SK-N-SH (cell line): ENCODE measurements at regions not wholly inside any gene's neighbourhood (a gene's known extent, or its start where the extent isn't known, plus 50 kb on each side); places are given as distances from the start of the nearest gene placed in this dataset.

ENCODE experiments used
- CTCF ChIA-PET: fragments of 300-600, 350-600 bp; formaldehyde crosslinking; extraction: SDS; loops from one replicate; lab custom pipeline; 2021; lab: Yijun Ruan, JAX
- POLR2A ChIA-PET: fragments of 350-600 bp; sonication (Branson Sonifier 250); formaldehyde crosslinking; extraction: SDS; loops from one replicate; lab custom pipeline; 2020; ENCODE audit warnings: antibody characterized with exemption, inconsistent platforms; lab: Yijun Ruan, JAX
- DNase-seq: peaks from one replicate; pipeline ENCODE4 v3.0.0; 2012
- H2AFZ ChIP-seq: fragments of 200-600 bp; sonication (generic); 2 replicates; pipeline ENCODE4 v1.8.1; 2016; ENCODE audit warnings: antibody characterized with exemption, mild to moderate bottlenecking, low read depth
- H3F3A ChIP-seq: fragments of 200-600 bp; sonication (generic); replicated peaks from 2 replicates; pipeline ENCODE3; 2016; ENCODE audit warnings: antibody characterized with exemption, mild to moderate bottlenecking; ENCODE audit not compliant: insufficient read depth
- H3K27ac ChIP-seq, 2 experiments: fragments of 200-500 bp in 1 of 2; fragments of 200-600 bp in 1 of 2; sonication (Bioruptor generic) in 1 of 2; sonication (generic), shearing (Covaris generic) in 1 of 2; 2 replicates each; pipeline versions ENCODE4 v1.5.1 to v1.6.1; 2014 to 2016; ENCODE audit warnings: low read depth in 2 of 2, inconsistent platforms in 1 of 2, low read length in 1 of 2, mild to moderate bottlenecking in 1 of 2, mixed read lengths in 1 of 2
- H3K27me3 ChIP-seq: fragments of 200-600 bp; sonication (generic), shearing (Covaris generic); 2 replicates; pipeline ENCODE4 v1.6.1; 2016; ENCODE audit warnings: mixed run types; ENCODE audit not compliant: insufficient read depth
- H3K36me3 ChIP-seq, 2 experiments: fragments of 200-500 bp in 1 of 2; fragments of 200-600 bp in 1 of 2; sonication (Bioruptor generic) in 1 of 2; sonication (generic) in 1 of 2; replicated peaks in 1 of 2; 2 replicates each; pipeline versions ENCODE3 to v1.5.1; 2014 to 2016; ENCODE audit warnings: low read length in 1 of 2, mild to moderate bottlenecking in 1 of 2; ENCODE audit not compliant: insufficient read depth in 2 of 2, control insufficient read depth in 1 of 2
- H3K4me1 ChIP-seq, 2 experiments: fragments of 200-500 bp in 1 of 2; fragments of 200-600 bp in 1 of 2; sonication (Bioruptor generic) in 1 of 2; sonication (generic), shearing (Covaris generic) in 1 of 2; 2 replicates each; pipeline versions ENCODE4 v1.5.1 to v1.6.1; 2014 to 2016; ENCODE audit warnings: low read depth in 1 of 2, low read length in 1 of 2, mixed run types in 1 of 2; ENCODE audit not compliant: insufficient read depth in 2 of 2, control insufficient read depth in 1 of 2
- H3K4me2 ChIP-seq: fragments of 200-600 bp; sonication (generic), shearing (Covaris generic); 2 replicates; pipeline ENCODE4 v1.6.1; 2017; ENCODE audit warnings: mixed run types
- H3K4me3 ChIP-seq, 2 experiments: fragments of 200-500 bp in 1 of 2; fragments of 200-600 bp in 1 of 2; sonication (Bioruptor generic) in 1 of 2; sonication (generic), shearing (Covaris generic) in 1 of 2; 2 replicates each; pipeline versions ENCODE4 v1.5.1 to v1.8.1; 2014 to 2016; ENCODE audit warnings: low read depth in 2 of 2, inconsistent platforms in 1 of 2, low read length in 1 of 2, mild to moderate bottlenecking in 1 of 2, mixed read lengths in 1 of 2, moderate library complexity in 1 of 2
- H3K79me2 ChIP-seq: fragments of 200-600 bp; sonication (generic); 2 replicates; pipeline ENCODE4 v1.8.1; 2017; ENCODE audit warnings: mild to moderate bottlenecking; ENCODE audit not compliant: insufficient read depth
- H3K9ac ChIP-seq: fragments of 200-600 bp; sonication (generic); 2 replicates; pipeline ENCODE4 v1.6.1; 2017; ENCODE audit warnings: mixed run types
- H3K9me2 ChIP-seq: fragments of 200-600 bp; sonication (generic); 2 replicates; pipeline ENCODE4 v1.6.1; 2017; ENCODE audit warnings: mixed run types
- H3K9me3 ChIP-seq: fragments of 200-600 bp; sonication (generic); 2 replicates; pipeline ENCODE4 v1.6.1; 2017; ENCODE audit warnings: mixed run types, mild to moderate bottlenecking, moderate library complexity
- H4K20me1 ChIP-seq: fragments of 200-600 bp; sonication (generic); 2 replicates; pipeline ENCODE4 v1.6.1; 2017; ENCODE audit warnings: mild to moderate bottlenecking, mixed run types; ENCODE audit not compliant: insufficient read depth
- CHD2 ChIP-seq: fragments of 150-350 bp; IDR thresholded peaks from 2 replicates; pipeline ENCODE4 v1.6.1; 2018; ENCODE audit warnings: low read length; ENCODE audit not compliant: partially characterized antibody
- EP300 ChIP-seq, 2 experiments: IDR thresholded peaks; 2 replicates each; pipeline versions ENCODE4 v1.4.0 to v1.6.1; 2012; ENCODE audit warnings: borderline replicate concordance in 1 of 2, low read depth in 1 of 2, low read length in 1 of 2
- EZH2phosphoT487 ChIP-seq: fragments of 200-600 bp; sonication (generic); IDR thresholded peaks from 2 replicates; pipeline ENCODE4 v1.6.1; 2017; ENCODE audit warnings: low read depth, mixed run types, mild to moderate bottlenecking, antibody characterized with exemption, moderate library complexity, borderline replicate concordance
- FOSL2 ChIP-seq: IDR thresholded peaks from 2 replicates; pipeline ENCODE4 v1.4.0; 2012; ENCODE audit warnings: low read depth, mild to moderate bottlenecking, moderate library complexity, borderline replicate concordance
- FOXJ3 ChIP-seq: sonication (generic); formaldehyde crosslinking; IDR thresholded peaks from 2 replicates; pipeline ENCODE4 v1.5.1; 2020; ENCODE audit warnings: mild to moderate bottlenecking, missing genetic modification reagents
- FOXM1 ChIP-seq: IDR thresholded peaks from 2 replicates; pipeline ENCODE4 v1.4.0; 2012; ENCODE audit warnings: low read depth, mild to moderate bottlenecking
- GABPA ChIP-seq: IDR thresholded peaks from 2 replicates; pipeline ENCODE4 v1.4.0; 2012; ENCODE audit warnings: low read depth, mild to moderate bottlenecking
- GATA2 ChIP-seq: sonication (generic); formaldehyde crosslinking; IDR thresholded peaks from 2 replicates; pipeline ENCODE4 v1.5.0; 2020; ENCODE audit warnings: mild to moderate bottlenecking, missing genetic modification reagents
- IRF3 ChIP-seq: fragments of 150-350 bp; IDR thresholded peaks from 2 replicates; pipeline ENCODE4 v1.6.1; 2016; ENCODE audit warnings: mild to moderate bottlenecking, low read depth, low read length
- MEF2A ChIP-seq: IDR thresholded peaks from 2 replicates; pipeline ENCODE4 v1.4.0; 2012; ENCODE audit warnings: low read depth, borderline replicate concordance
- MXI1 ChIP-seq: IDR thresholded peaks from 2 replicates; pipeline ENCODE4 v1.6.1; 2012; ENCODE audit warnings: mild to moderate bottlenecking, low read depth, low read length, improper control_type of control experiment
- NFIC ChIP-seq: IDR thresholded peaks from 2 replicates; pipeline ENCODE4 v1.4.0; 2012; ENCODE audit warnings: borderline replicate concordance
- NRF1 ChIP-seq: IDR thresholded peaks from 2 replicates; pipeline ENCODE4 v1.6.1; 2012; ENCODE audit warnings: low read depth, mild to moderate bottlenecking, low read length
- POLR2AphosphoS5 ChIP-seq: IDR thresholded peaks from 2 replicates; pipeline ENCODE4 v1.6.1; 2012; ENCODE audit warnings: low read depth, low read length
- RCOR1 ChIP-seq: fragments of 150-350 bp; IDR thresholded peaks from 2 replicates; pipeline ENCODE4 v1.6.1; 2017; ENCODE audit warnings: antibody characterized with exemption, low read length
- REST ChIP-seq: IDR thresholded peaks from 2 replicates; pipeline ENCODE4 v1.6.1; 2012; ENCODE audit warnings: mild to moderate bottlenecking, low read depth, low read length, moderate library complexity
- RXRA ChIP-seq: IDR thresholded peaks from 2 replicates; pipeline ENCODE4 v1.4.0; 2012; ENCODE audit warnings: low read depth, mild to moderate bottlenecking, borderline replicate concordance
- TAF1 ChIP-seq: IDR thresholded peaks from 2 replicates; pipeline ENCODE4 v1.6.1; 2012; ENCODE audit warnings: low read depth, mild to moderate bottlenecking, low read length, moderate library complexity, borderline replicate concordance
- TCF12 ChIP-seq: IDR thresholded peaks from 2 replicates; pipeline ENCODE4 v1.4.0; 2012
- USF1 ChIP-seq: IDR thresholded peaks from 2 replicates; pipeline ENCODE4 v1.4.0; 2012; ENCODE audit warnings: low read depth, borderline replicate concordance
- ZBTB33 ChIP-seq: IDR thresholded peaks from 2 replicates; pipeline ENCODE4 v1.4.0; 2012; ENCODE audit warnings: low read depth, borderline replicate concordance
- WGBS: methylation state at CpG from one replicate; pipeline ENCODE4 v1.1.6; 2017; ENCODE audit warnings: low lambda C conversion rate; 5-methylcytosine and 5-hydroxymethylcytosine counted together

- no peaks in the 10 kb centered on the region for H3K79me2 ChIP-seq
- TF ChIP-seq CHD2 (no peak), USF1 (peak; percentile 86), GABPA (peak; percentile 43; the same call in 1 of the 2 replicates), POLR2AphosphoS5 (no peak)
- TF ChIP-seq, all 33 proteins: peak for 2
- Histone ChIP-seq H3K9me2 (no peaks in the 10 kb centered on the region), H2AFZ (0 out of 2 replicates have a peak overlapping the region, but pooled peaks have one; percentile 47), H3K27me3 (no peaks in the 10 kb centered on the region), H3K36me3 (no peaks in the 10 kb centered on the region), H3K4me1 (no peaks in the 10 kb centered on the region), H4K20me1 (no peaks in the 10 kb centered on the region), H3K4me2 (no peak overlapping the region), H3K9me3 (no peaks in the 10 kb centered on the region), H3F3A (no peaks in the 10 kb centered on the region), H3K9ac (no peak overlapping the region), H3K27ac (no peak overlapping the region), H3K4me3 (no peak overlapping the region)
- peak; percentile 17 for DNase-seq
- 24% methylated on average over 3 of the region's 3 CpGs for WGBS
- CTCF ChIA-PET: interaction anchor here (1.5 kb wide), 1 partner anchor 11 kb away, joined by 4 read pairs; no protein-coding TSS in a partner anchor
- POLR2A ChIA-PET: no interaction called here
Observed at GRCh38 chr21:26686278-26686677, 113.2 kb upstream of the CYYR1 start.

GRCh38 chr21:26684889-26685288 lies 111.8 kb upstream of the CYYR1 start:
- H3K27me3 ChIP-seq: no peaks in the 10 kb centered on the region
- H3K9me3 ChIP-seq: no peaks in the 10 kb centered on the region
- no peak overlapping the region for H3K4me3 ChIP-seq
- ChIA-PET CTCF (no interaction called here), POLR2A (no interaction called here)
- no peaks in the 10 kb centered on the region for H3K36me3 ChIP-seq
- no peaks in the 10 kb centered on the region for H4K20me1 ChIP-seq
- no peaks in the 10 kb centered on the region for H3K4me1 ChIP-seq
- H3K9me2 ChIP-seq: no peaks in the 10 kb centered on the region
- no peak overlapping the region for H3K4me2 ChIP-seq
- no peaks in the 10 kb centered on the region for H3F3A ChIP-seq
- H3K9ac ChIP-seq: no peak overlapping the region
- DNase-seq: no peak
- no peak overlapping the region for H2AFZ ChIP-seq
- H3K27ac ChIP-seq: no peak overlapping the region
- 14% methylated on average over 4 of the region's 4 CpGs for WGBS
- no peaks in the 10 kb centered on the region for H3K79me2 ChIP-seq
- no peak for TF ChIP-seq REST
- no peak for TF ChIP-seq GATA2 (CRISPR knock-in tag)
- TF ChIP-seq RCOR1: no peak
- TF ChIP-seq MXI1: no peak
- no peak for TF ChIP-seq ZBTB33
- no peak for TF ChIP-seq NFIC
- no peak for TF ChIP-seq NRF1
- TF ChIP-seq TCF12: no peak
- TF ChIP-seq TAF1: no peak
- no peak for TF ChIP-seq EZH2phosphoT487
- TF ChIP-seq CHD2: no peak
- no peak for TF ChIP-seq FOSL2
- TF ChIP-seq RXRA: no peak
- no peak for TF ChIP-seq MEF2A
- no peak for TF ChIP-seq POLR2AphosphoS5
- no peak for TF ChIP-seq IRF3
- TF ChIP-seq FOXJ3 (CRISPR knock-in tag): no peak
- no peak for TF ChIP-seq EP300 (IDR thresholded peaks at IDR 0.05; ENCODE audit: borderline replicate concordance in 1 of 2, low read depth in 1 of 2, low read length in 1 of 2)
- TF ChIP-seq FOXM1: no peak
